HG03280 (cell line): ENCODE measurements at regions not wholly inside any gene's neighbourhood (a gene's known extent, or its start where the extent isn't known, plus 50 kb on each side); places are given as distances from the start of the nearest gene placed in this dataset.

Experiments
- ATAC-seq: cut with Tn5 transposase; IDR thresholded peaks from one replicate; pipeline ENCODE4 v1.9.1; 2021; ENCODE audit warnings: mild to moderate bottlenecking, moderate library complexity; ENCODE audit not compliant: unreplicated experiment

GRCh38 chr5:2125171-2125900 is 242.6 kb upstream of the IRX4 start:
- ATAC-seq, result no peak

- ATAC-seq, result no peak
These were observed 241.9 kb upstream of the IRX4 start for GRCh38 chr5:2124434-2125170.

DNA sequence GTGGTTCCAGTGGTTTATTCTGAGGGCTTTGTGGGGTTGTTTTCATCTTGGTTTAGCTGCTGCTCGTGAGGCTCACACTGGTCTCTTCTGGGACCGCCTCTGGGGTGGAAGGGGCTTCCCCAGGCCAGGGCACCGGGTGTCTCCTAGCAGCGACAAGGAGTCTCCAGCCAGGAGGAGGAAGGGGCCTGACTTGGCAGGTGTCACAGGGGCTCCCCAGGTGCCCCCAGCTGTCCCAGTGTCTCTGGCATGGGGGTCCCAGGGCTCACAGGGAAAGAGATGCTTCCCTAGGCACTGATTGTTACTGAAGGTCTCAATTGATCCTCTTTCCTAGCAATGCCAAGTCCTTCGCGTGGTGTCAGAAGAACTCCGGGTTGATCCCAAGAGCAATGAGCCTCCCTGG is 241.1 kb upstream of the IRX4 start:
- no peak for ATAC-seq

DNA sequence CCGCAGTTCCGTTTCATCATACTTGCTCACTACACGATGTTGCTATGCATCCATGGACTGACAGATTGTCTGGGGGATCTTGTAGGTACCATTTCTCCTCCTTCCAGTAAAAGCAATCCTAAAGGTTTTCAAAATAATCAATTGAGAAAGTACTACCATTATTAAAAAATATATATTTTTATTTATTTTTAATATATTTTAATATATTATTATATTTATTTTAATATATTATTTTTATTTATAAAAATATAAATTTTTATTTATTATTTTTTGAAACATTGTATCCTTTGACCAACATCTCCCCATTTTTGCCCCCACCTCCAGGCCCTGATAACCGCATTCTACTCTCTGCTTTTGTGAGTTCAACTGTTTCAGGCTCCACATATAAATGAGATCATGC is 237.6 kb upstream of the IRX4 start:
- ATAC-seq, result no peak

DNA sequence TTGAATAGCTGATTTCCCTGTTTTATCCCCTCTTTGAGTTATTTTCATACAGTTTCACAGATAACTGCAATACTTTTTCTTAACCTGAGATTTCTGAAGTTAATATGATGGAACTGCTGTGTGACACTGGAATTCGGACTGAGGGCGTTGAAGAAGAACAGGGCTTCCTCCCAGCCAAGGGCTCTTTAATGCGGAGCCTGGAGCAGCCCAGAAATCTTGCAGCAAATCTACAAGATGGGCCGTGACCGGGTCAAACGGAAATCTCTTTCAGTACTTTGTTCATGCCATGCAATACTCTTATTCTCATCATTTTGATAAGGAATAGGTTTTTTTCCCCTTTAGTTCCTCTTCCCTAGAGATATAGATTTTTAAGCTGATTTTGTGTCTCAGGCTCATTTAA is 236.8 kb upstream of the IRX4 start:
- no peak for ATAC-seq

GRCh38 chr5:2113348-2114131 is 230.8 kb upstream of the IRX4 start:
- ATAC-seq, result no peak

DNA sequence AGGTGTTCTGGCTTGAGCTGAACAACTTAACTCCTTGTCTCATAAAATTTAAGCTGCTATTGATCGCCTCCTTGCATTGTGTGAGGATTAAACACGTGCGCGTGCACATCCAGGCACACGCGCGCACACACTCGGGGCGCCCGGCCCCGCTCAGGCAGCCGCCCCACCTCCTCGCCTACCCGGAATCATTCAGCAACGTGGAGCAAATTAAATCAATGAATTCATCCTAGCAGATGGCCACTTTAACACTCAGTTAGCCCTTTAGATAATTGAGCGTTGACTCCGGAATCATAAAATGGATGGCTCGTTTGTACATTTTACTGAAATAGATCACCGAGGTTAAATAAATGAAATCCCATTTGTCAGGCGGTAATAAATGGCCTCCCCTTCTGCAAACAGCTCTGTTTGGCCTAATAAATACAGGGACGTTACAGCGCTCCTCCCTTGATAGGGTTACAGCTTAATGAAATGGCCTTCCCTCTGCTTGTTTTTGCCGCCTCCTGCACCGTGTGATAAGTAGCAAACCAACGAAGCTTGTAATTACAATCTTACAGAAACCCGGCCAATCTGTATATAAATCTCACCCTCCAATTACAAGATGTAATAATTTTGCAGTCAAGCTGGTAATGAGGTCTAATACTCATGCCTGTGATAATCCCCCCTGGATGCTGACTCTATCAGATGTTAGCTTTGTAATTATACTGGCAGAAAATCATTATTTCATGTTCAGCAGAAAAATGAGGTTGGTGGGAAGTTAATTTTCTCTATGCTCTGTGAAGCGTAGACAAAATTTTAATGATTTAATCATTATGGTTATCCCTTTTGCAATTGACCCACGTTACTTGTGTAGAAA is 229.7 kb upstream of the IRX4 start:
- ATAC-seq, result no peak

GRCh38 chr5:2111569-2112105 is 228.9 kb upstream of the IRX4 start:
- no peak for ATAC-seq

DNA sequence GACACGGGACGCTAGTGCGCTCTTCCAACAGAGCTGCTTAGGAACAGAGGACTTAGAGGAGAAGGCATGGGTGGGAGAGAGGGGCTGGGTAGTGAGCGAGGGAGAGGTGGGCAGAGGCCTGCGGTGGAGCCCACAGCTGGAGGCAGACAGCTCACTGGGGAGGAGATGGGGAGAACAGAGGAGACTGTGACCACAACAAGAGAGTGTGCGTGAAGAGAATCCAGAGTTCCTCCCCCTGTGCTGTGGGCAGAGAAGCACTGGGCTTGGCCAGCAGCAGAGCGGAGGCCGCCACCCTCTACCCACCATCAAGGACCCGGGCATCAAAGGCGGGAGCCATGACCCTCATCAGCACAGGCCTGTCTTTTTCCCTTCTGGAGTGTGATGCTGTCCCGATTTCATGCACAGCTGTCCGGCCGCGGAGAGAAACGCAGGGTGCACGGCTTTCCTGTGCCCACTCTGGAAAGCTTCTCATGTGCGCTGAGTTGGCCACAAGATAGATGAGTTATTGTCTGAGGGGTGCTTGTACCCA is 228.3 kb upstream of the IRX4 start:
- ATAC-seq, result no peak

GRCh38 chr5:2110137-2110933 is 227.6 kb upstream of the IRX4 start:
- no peak for ATAC-seq

GRCh38 chr5:2109566-2109965 is 226.8 kb upstream of the IRX4 start:
- no peak for ATAC-seq

- ATAC-seq, result no peak
These were observed 224.0 kb upstream of the IRX4 start for GRCh38 chr5:2106721-2107120.

DNA sequence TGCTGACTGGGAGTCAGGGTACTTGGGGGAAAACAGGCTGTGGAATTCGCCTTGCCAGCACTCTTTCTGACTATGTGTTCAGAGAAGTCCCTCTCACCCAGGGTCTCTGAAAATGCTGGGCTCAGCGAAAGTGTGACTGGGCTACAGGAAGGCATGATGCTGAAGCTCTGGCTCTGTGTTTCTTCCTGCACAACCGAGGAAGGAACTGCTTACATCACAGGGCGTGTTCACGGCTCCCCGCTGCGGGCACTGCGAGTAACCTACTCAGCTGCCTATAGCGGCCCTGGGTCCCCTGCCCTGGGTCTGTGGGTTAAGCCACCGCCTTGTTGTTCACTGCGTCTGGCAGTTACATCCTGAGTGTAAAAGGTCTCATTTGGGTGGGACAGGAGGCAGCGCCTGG is 222.4 kb upstream of the IRX4 start:
- no peak for ATAC-seq

GRCh38 chr5:2103940-2104339 is 221.2 kb upstream of the IRX4 start:
- ATAC-seq, result no peak

- no peak for ATAC-seq
These were observed 220.4 kb upstream of the IRX4 start for GRCh38 chr5:2102819-2103776.

DNA sequence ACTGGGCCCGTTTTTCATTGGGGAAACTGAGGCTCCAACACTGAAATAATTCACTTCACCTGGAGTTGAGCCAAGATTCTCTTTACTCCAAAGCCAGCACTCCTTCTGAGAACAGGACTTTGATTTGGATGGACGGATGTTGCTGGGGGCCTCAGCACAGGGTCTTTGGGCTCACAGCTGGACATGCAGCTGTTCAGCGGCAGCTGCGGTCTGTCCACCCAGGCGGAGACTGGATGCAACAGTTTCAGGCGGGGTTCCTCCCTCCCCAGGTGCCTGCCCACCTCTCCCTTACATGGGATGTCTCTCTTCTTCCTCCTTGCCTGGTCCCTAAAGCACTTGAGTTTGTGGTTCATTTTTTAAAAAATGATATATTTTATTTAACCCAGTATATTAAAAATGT is 219.0 kb upstream of the IRX4 start:
- no peak for ATAC-seq

- no peak for ATAC-seq
These were observed 214.3 kb upstream of the IRX4 start for GRCh38 chr5:2096887-2097505.

- no peak for ATAC-seq
These were observed 212.3 kb upstream of the IRX4 start for GRCh38 chr5:2095011-2095410.
